ENCODE measurements at regions not wholly inside any gene's neighbourhood (a gene's known extent, or its start where the extent isn't known, plus 50 kb on each side); places are given as distances from the start of the nearest gene placed in this dataset.
"Not testable (repeated sequence)": the region's sequence is repeated elsewhere in the genome, so short reads cannot be mapped to it uniquely, and the experiment has no call there.

DNA sequence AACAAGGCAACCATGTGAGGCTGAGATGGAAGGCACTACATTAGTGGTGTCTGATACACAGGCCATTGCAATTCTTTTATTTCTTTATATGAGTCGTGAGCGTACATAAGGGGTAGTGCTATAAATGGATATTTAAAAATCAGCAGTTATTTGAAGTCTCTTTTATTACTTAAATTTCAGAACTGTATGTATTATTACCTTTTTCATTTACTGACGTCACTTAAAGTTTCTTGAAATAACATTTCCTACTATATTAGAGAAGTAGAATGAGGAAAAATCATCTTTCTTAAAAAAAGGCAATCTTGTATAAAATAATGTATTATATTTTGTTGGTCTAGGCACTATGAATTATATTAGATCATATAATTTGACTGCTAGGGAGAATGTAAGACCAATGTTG lies 280.9 kb upstream of the CYLC2 start:
- intact Hi-C loops (cut with micrococcal nuclease; ENCODE audit: unreplicated experiment), result no loop called here
- ChIA-PET POLR2A (ENCODE audit: unreplicated experiment) (no interaction called here), CTCF (no interaction called here)
- Histone ChIP-seq H3K9me3 (ENCODE audit: insufficient read depth, low read depth) (no peaks in the 10 kb centered on the region), H3F3A (ENCODE audit: insufficient read depth, low read depth) (no peaks in the 10 kb centered on the region), H2AFZ (no peak overlapping the region), H3K4me3 (no peak overlapping the region), H3K27me3 (ENCODE audit: insufficient read depth, low read depth) (no peaks in the 10 kb centered on the region), H3K9me2 (ENCODE audit: insufficient read depth) (no peaks in the 10 kb centered on the region), H3K4me2 (no peak overlapping the region), H3K27ac (no peak overlapping the region), H3K79me2 (ENCODE audit: low read depth) (no peaks in the 10 kb centered on the region), H3K36me3 (ENCODE audit: low read depth) (no peaks in the 10 kb centered on the region), H3K4me1 (replicated peaks; ENCODE audit: insufficient read depth) (no peaks in the 10 kb centered on the region), H4K20me1 (ENCODE audit: insufficient read depth) (no peaks in the 10 kb centered on the region)
- DNase-seq, result no peak
- no TSS peak for BruUV-seq (replicated peaks)
- TF ChIP-seq EZH2 (IDR thresholded peaks at IDR 0.05; ENCODE audit: low read depth), result no peak

DNA sequence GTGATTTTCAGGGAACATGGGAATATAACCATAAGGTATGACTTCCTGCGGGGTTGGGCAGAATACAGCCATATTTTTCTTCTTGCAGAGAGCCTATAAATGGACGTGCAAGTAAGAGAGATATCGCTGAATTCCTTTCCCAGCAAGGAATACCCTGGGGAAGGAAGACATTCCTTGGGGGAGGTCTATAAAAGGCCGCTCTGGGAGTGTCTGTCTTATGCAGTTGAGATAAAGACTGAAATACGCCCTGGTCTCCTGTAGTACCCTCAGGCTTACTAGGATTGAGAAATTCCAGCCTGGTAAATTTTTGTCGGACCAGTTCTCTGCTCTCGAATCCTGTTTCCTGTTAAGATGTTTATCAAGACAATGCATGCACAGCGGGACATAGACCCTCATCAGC lies 282.2 kb upstream of the CYLC2 start:
- H3K4me1 ChIP-seq (replicated peaks; ENCODE audit: insufficient read depth); CTCF ChIA-PET; H3K9me3 ChIP-seq (ENCODE audit: insufficient read depth, low read depth); H3K27me3 ChIP-seq (ENCODE audit: insufficient read depth, low read depth); H2AFZ ChIP-seq; H4K20me1 ChIP-seq (ENCODE audit: insufficient read depth); H3K79me2 ChIP-seq (ENCODE audit: low read depth); H3K4me3 ChIP-seq; H3K4me2 ChIP-seq; DNase-seq; H3K36me3 ChIP-seq (ENCODE audit: low read depth); H3K9me2 ChIP-seq (ENCODE audit: insufficient read depth); POLR2A ChIA-PET (ENCODE audit: unreplicated experiment); BruUV-seq (replicated peaks); H3K27ac ChIP-seq; H3F3A ChIP-seq (ENCODE audit: insufficient read depth, low read depth); intact Hi-C loops (cut with micrococcal nuclease; ENCODE audit: unreplicated experiment): not testable (repeated sequence)

DNA sequence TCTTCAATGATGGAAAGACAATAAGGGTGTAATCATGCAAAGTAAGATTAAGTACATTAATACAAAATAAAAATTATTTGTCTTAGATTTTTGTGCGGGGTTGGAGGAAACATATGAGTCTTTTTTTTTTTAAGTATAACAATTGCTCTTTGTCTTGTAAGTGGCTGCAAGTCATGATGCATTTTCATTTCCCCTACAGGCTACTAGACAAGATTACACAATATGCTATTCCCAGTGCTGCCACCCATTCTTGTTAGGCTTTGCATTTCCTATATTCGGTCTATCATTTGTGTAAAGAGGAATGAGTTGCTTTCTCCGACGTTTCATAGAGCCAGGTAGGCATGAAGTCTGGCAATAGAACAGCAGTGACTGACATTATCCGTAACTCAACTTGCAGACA lies 294.2 kb upstream of the CYLC2 start:
- intact Hi-C loops (cut with micrococcal nuclease; ENCODE audit: unreplicated experiment), result no loop called here
- H3K4me3 ChIP-seq, result no peak overlapping the region
- BruUV-seq (replicated peaks), result no TSS peak
- no peaks in the 10 kb centered on the region for H3K79me2 ChIP-seq (ENCODE audit: low read depth)
- no peaks in the 10 kb centered on the region for H3K9me3 ChIP-seq (ENCODE audit: insufficient read depth, low read depth)
- H3K9me2 ChIP-seq (ENCODE audit: insufficient read depth), result no peaks in the 10 kb centered on the region
- H2AFZ ChIP-seq, result no peak overlapping the region
- no peaks in the 10 kb centered on the region for H3F3A ChIP-seq (ENCODE audit: insufficient read depth, low read depth)
- no peak overlapping the region for H3K4me2 ChIP-seq
- no peak overlapping the region for H3K27ac ChIP-seq
- DNase-seq, result no peak
- H4K20me1 ChIP-seq (ENCODE audit: insufficient read depth), result no peaks in the 10 kb centered on the region
- ChIA-PET POLR2A (ENCODE audit: unreplicated experiment) (no interaction called here), CTCF (no interaction called here)
- TF ChIP-seq, protein P1, sequence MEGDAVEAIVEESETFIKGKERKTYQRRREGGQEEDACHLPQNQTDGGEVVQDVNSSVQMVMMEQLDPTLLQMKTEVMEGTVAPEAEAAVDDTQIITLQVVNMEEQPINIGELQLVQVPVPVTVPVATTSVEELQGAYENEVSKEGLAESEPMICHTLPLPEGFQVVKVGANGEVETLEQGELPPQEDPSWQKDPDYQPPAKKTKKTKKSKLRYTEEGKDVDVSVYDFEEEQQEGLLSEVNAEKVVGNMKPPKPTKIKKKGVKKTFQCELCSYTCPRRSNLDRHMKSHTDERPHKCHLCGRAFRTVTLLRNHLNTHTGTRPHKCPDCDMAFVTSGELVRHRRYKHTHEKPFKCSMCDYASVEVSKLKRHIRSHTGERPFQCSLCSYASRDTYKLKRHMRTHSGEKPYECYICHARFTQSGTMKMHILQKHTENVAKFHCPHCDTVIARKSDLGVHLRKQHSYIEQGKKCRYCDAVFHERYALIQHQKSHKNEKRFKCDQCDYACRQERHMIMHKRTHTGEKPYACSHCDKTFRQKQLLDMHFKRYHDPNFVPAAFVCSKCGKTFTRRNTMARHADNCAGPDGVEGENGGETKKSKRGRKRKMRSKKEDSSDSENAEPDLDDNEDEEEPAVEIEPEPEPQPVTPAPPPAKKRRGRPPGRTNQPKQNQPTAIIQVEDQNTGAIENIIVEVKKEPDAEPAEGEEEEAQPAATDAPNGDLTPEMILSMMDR (conservative IDR thresholded peaks at IDR 0.05), result no peak
- no peak for TF ChIP-seq EZH2 (IDR thresholded peaks at IDR 0.05; ENCODE audit: low read depth)
- no peaks in the 10 kb centered on the region for H3K4me1 ChIP-seq (replicated peaks; ENCODE audit: insufficient read depth)
- no peaks in the 10 kb centered on the region for H3K36me3 ChIP-seq (ENCODE audit: low read depth)
- H3K27me3 ChIP-seq (ENCODE audit: insufficient read depth, low read depth), result no peaks in the 10 kb centered on the region

DNA sequence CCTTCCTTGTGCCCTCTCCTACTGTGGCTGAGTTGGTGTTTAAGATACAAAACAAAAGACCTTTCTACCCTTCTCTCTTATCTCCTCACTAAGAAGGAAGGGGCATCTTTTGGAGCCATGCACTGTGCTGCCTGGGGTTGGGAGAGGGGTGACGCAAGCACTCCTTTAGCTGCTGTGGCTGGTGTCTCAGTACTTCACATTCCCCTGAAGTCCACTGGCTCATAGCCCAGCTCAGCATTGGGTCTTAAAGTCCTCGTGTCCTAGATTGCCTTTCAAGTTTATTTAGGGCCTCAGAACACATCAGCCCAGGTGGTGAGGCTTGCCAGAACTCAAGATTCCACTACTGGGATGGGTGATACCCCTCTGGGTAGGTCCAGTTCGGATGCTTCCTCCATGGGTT lies 325.9 kb upstream of the CYLC2 start:
- Histone ChIP-seq H2AFZ (no peak overlapping the region), H3K79me2 (ENCODE audit: low read depth) (no peaks in the 10 kb centered on the region), H3F3A (ENCODE audit: insufficient read depth, low read depth) (no peaks in the 10 kb centered on the region), H3K4me2 (no peak overlapping the region), H3K9me2 (ENCODE audit: insufficient read depth) (no peaks in the 10 kb centered on the region), H3K27ac (no peak overlapping the region), H3K4me1 (replicated peaks; ENCODE audit: insufficient read depth) (no peaks in the 10 kb centered on the region), H4K20me1 (ENCODE audit: insufficient read depth) (no peaks in the 10 kb centered on the region), H3K9me3 (ENCODE audit: insufficient read depth, low read depth) (no peaks in the 10 kb centered on the region), H3K4me3 (no peak overlapping the region), H3K36me3 (ENCODE audit: low read depth) (no peaks in the 10 kb centered on the region), H3K27me3 (ENCODE audit: insufficient read depth, low read depth) (no peaks in the 10 kb centered on the region)
- ChIA-PET CTCF (no interaction called here), POLR2A (ENCODE audit: unreplicated experiment) (no interaction called here)
- TF ChIP-seq, protein P1 (conservative IDR thresholded peaks at IDR 0.05), result no peak
- intact Hi-C loops (cut with micrococcal nuclease; ENCODE audit: unreplicated experiment), result no loop called here
- no peak for DNase-seq
- no TSS peak for BruUV-seq (replicated peaks)
